ENCODE measurements at regions not wholly inside any gene's neighbourhood (a gene's known extent, or its start where the extent isn't known, plus 50 kb on each side); places are given as distances from the start of the nearest gene placed in this dataset.

- H3K4me3 ChIP-seq: no peak overlapping the region
- ATAC-seq: no peak
- 49% methylated on average over 7 of the region's 7 CpGs for WGBS (ENCODE audit: insufficient coverage, low coverage, missing lambda C conversion rate)
- TF ChIP-seq LCOR (CRISPR knock-in tag; IDR thresholded peaks at IDR 0.05): no peak
- no peak for TF ChIP-seq GMEB1 (CRISPR knock-in tag; IDR thresholded peaks at IDR 0.05)
- TF ChIP-seq RREB1 (CRISPR knock-in tag; IDR thresholded peaks at IDR 0.05): no peak
- in situ Hi-C loops (cut with MboI): loop anchor here (5.0 kb wide), 1 partner anchor 106 kb away; the partner anchor contains the start of gene MFGE8
- DNase-seq (ENCODE audit: extremely low read depth in 1 of 4, low spot score in 3 of 4): no peak
- no peaks in the 10 kb centered on the region for H3K79me2 ChIP-seq (ENCODE audit: control insufficient read depth, insufficient read depth, low read length)
- H3K36me3 ChIP-seq (ENCODE audit: control insufficient read depth, insufficient read depth, low read length): no peaks in the 10 kb centered on the region
- ChIA-PET POLR2A (interaction anchor here (1.3 kb wide), 1 partner anchor 113 kb away, joined by 3 read pairs; no protein-coding TSS in a partner anchor), CTCF (ENCODE audit: low intra/inter-chr PET ratio) (interaction anchor here (0.9 to 2.0 kb wide), 6 partner anchors 15 to 361 kb away, joined by 3 to 13 read pairs (median 4); partner anchors contain the start of gene HAPLN3)
- H3K4me2 ChIP-seq (ENCODE audit: insufficient read depth, low read length): peak overlapping the region; percentile 76
- H3K4me1 ChIP-seq (replicated peaks in 1 of 2; ENCODE audit: control insufficient read depth in 2 of 2, insufficient read depth in 2 of 2, low read length in 2 of 2): peaks cover 5 to 15% of the 10 kb centered on the region in 2 experiments; a peak in 3 of 5 replicates
- peak overlapping the region; percentile 93 for H2AFZ ChIP-seq (ENCODE audit: low read depth, low read length)
- FAIRE-seq: no peak
- H3K27me3 ChIP-seq (ENCODE audit: control insufficient read depth in 2 of 2, insufficient read depth in 2 of 2, low read length in 2 of 2): no peaks in the 10 kb centered on the region
- H3K9me3 ChIP-seq (replicated peaks; ENCODE audit: control insufficient read depth, insufficient read depth, low read depth, low read length): no peaks in the 10 kb centered on the region
- H3K9ac ChIP-seq (ENCODE audit: insufficient read depth in 1 of 2, low read depth in 2 of 2, low read length in 2 of 2): peak overlapping the region in 1 of 2 experiments; percentile 24; a peak in 1 of 4 replicates
- no peak overlapping the region for H3K27ac ChIP-seq (ENCODE audit: extremely low read depth, low read depth, low read length)
- H3K9me1 ChIP-seq (ENCODE audit: control insufficient read depth, insufficient read depth, low read length): no peaks in the 10 kb centered on the region
- H4K20me1 ChIP-seq (replicated peaks; ENCODE audit: control insufficient read depth, insufficient read depth, low read length): no peaks in the 10 kb centered on the region
- BruUV-seq (replicated peaks): no TSS peak
- intact Hi-C loops (cut with micrococcal nuclease): no loop called here
Observed at GRCh38 chr15:89018207-89018606, 70.0 kb upstream of the ABHD2 start.

All from K562 (cell line).